HG02973 (cell line): ENCODE measurements at regions not wholly inside any gene's neighbourhood (a gene's known extent, or its start where the extent isn't known, plus 50 kb on each side); places are given as distances from the start of the nearest gene placed in this dataset.
"Not testable (repeated sequence)": the region's sequence is repeated elsewhere in the genome, so short reads cannot be mapped to it uniquely, and the experiment has no call there.

Experiments
- ATAC-seq: cut with Tn5 transposase; IDR thresholded peaks from one replicate; pipeline ENCODE4 v1.9.1; 2021; ENCODE audit warnings: moderate library complexity; ENCODE audit not compliant: unreplicated experiment

GRCh38 chrX:45447331-45447730 is 246.7 kb upstream of the DIPK2B start:
- ATAC-seq: no peak

GRCh38 chrX:45445745-45446412 is 245.2 kb upstream of the DIPK2B start:
- no peak for ATAC-seq

- ATAC-seq: no peak
Observed at GRCh38 chrX:45437186-45437585, 236.5 kb upstream of the DIPK2B start.

GRCh38 chrX:45435481-45435880 is 234.8 kb upstream of the DIPK2B start:
- no peak for ATAC-seq

GRCh38 chrX:45434231-45434630 is 233.6 kb upstream of the DIPK2B start:
- no peak for ATAC-seq

- no peak for ATAC-seq
Observed at GRCh38 chrX:45428831-45429230, 228.2 kb upstream of the DIPK2B start.

GRCh38 chrX:45424326-45424725 is 223.7 kb upstream of the DIPK2B start:
- no peak for ATAC-seq

- ATAC-seq: no peak
Observed at GRCh38 chrX:45422216-45422925, 221.7 kb upstream of the DIPK2B start.

GRCh38 chrX:45421806-45422205 is 221.1 kb upstream of the DIPK2B start:
- ATAC-seq: no peak

- no peak for ATAC-seq
Observed at GRCh38 chrX:45404206-45404605, 203.5 kb upstream of the DIPK2B start.

- no peak for ATAC-seq
Observed at GRCh38 chrX:45401923-45402322, 201.2 kb upstream of the DIPK2B start.

- not testable (repeated sequence) for ATAC-seq
Observed at GRCh38 chrX:45400951-45401725, 200.5 kb upstream of the DIPK2B start.

- no peak for ATAC-seq
Observed at GRCh38 chrX:45400027-45400779, 199.5 kb upstream of the DIPK2B start.

GRCh38 chrX:45385757-45386156 is 185.1 kb upstream of the DIPK2B start:
- no peak for ATAC-seq

- no peak for ATAC-seq
Observed at GRCh38 chrX:45381841-45382240, 181.2 kb upstream of the DIPK2B start.

GRCh38 chrX:45381366-45381765 is 180.7 kb upstream of the DIPK2B start:
- no peak for ATAC-seq

GRCh38 chrX:45379236-45379635 is 178.6 kb upstream of the DIPK2B start:
- no peak for ATAC-seq

- no peak for ATAC-seq
Observed at GRCh38 chrX:45372151-45372550, 171.5 kb upstream of the DIPK2B start.

GRCh38 chrX:45368705-45369104 is 168.0 kb upstream of the DIPK2B start:
- no peak for ATAC-seq

- ATAC-seq: no peak
Observed at GRCh38 chrX:45363596-45363995, 162.9 kb upstream of the DIPK2B start.

GRCh38 chrX:45360571-45360970 is 159.9 kb upstream of the DIPK2B start:
- no peak for ATAC-seq
